ENCODE measurements at regions not wholly inside any gene's neighbourhood (a gene's known extent, or its start where the extent isn't known, plus 50 kb on each side); places are given as distances from the start of the nearest gene placed in this dataset.

GRCh38 chr2:5982193-5982902 is 290.2 kb downstream of the SOX11 start:
- TF ChIP-seq POLR2A (IDR thresholded peaks at IDR 0.05; ENCODE audit: low read length) (no peak), GATA1 (IDR thresholded peaks at IDR 0.05; ENCODE audit: low read depth, low read length) (no peak)
